Fibroblast of mammary gland (primary cell): ENCODE measurements at regions not wholly inside any gene's neighbourhood (a gene's known extent, or its start where the extent isn't known, plus 50 kb on each side); places are given as distances from the start of the nearest gene placed in this dataset.

Experiments used
- DNase-seq: peaks from one replicate; pipeline ENCODE4 v3.0.0-alpha.2; 2010; ENCODE audit warnings: low read depth
- H3K4me3 ChIP-seq: 2 replicates; pipeline ENCODE4 v1.5.1; 2011; ENCODE audit warnings: low read depth, mild to moderate bottlenecking, low read length, moderate library complexity; ENCODE audit not compliant: control insufficient read depth
- CTCF ChIP-seq: conservative IDR thresholded peaks from 2 replicates; pipeline ENCODE4 v1.5.1; 2011; ENCODE audit warnings: low read depth, low read length, inconsistent platforms; ENCODE audit not compliant: control insufficient read depth, insufficient read depth

- no peak overlapping the region for H3K4me3 ChIP-seq
- TF ChIP-seq CTCF: no peak
- no peak for DNase-seq
Observed at GRCh38 chr5:3297853-3298252, 297.8 kb upstream of the IRX1 start.

GRCh38 chr5:3288325-3288724 is 307.3 kb upstream of the IRX1 start:
- TF ChIP-seq CTCF: no peak
- no peak for DNase-seq

GRCh38 chr5:3287516-3287915 is 308.1 kb upstream of the IRX1 start:
- TF ChIP-seq CTCF: no peak
- DNase-seq: no peak
- H3K4me3 ChIP-seq: no peak overlapping the region

More at GRCh38 chr5:3288325-3288724, 307.3 kb upstream of the IRX1 start:
- H3K4me3 ChIP-seq: no peak overlapping the region

- no peak for TF ChIP-seq CTCF
- DNase-seq: no peak
- no peak overlapping the region for H3K4me3 ChIP-seq
Observed at GRCh38 chr5:3285621-3286020, 310.0 kb upstream of the IRX1 start.

GRCh38 chr5:3284506-3284905 is 311.1 kb upstream of the IRX1 start:
- no peak overlapping the region for H3K4me3 ChIP-seq
- no peak for TF ChIP-seq CTCF
- DNase-seq: no peak

- no peak for DNase-seq
- no peak overlapping the region for H3K4me3 ChIP-seq
- TF ChIP-seq CTCF: no peak
Observed at GRCh38 chr5:3282841-3283240, 312.8 kb upstream of the IRX1 start.

- DNase-seq: no peak
- no peak for TF ChIP-seq CTCF
Observed at GRCh38 chr5:3281366-3281765, 314.3 kb upstream of the IRX1 start.

More at GRCh38 chr5:3281366-3281765, 314.3 kb upstream of the IRX1 start:
- H3K4me3 ChIP-seq: no peak overlapping the region
